ENCODE measurements at regions not wholly inside any gene's neighbourhood (a gene's known extent, or its start where the extent isn't known, plus 50 kb on each side); places are given as distances from the start of the nearest gene placed in this dataset.

GRCh38 chr11:80083531-80083951, 642.7 kb upstream of the TENM4 start (continued):
- TF ChIP-seq ZNF761 (CRISPR knock-in tag; conservative IDR thresholded peaks at IDR 0.05) (no peak), ZSCAN29 (CRISPR knock-in tag; conservative IDR thresholded peaks at IDR 0.05) (no peak), ZNF512 (CRISPR knock-in tag; IDR thresholded peaks at IDR 0.05) (no peak), SMAD9 (CRISPR knock-in tag; IDR thresholded peaks at IDR 0.05) (no peak)

DNA sequence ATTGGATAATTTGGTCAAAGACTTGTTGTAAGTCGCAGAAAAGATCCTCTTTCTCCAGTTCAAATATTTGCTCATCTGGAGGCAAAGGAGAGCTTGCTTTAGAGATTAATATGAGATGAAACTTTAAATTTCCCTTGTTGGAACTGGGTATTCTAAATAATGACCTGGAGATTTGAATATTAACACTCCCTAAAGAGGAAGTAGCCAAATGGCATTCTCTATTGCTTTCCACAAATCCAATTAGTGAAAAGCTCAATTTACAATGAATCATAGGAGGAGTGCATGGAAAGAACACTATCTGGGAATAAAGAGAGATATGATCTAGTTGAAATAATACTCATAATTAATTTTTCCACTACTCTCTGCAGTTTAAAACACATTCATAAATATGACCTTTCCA, 641.6 kb upstream of the TENM4 start:
- Histone ChIP-seq H4K20me1 (ENCODE audit: insufficient read depth, low read length) (no peaks in the 10 kb centered on the region), H3K9ac (ENCODE audit: insufficient read depth, low read depth, low read length) (no peak overlapping the region), H3K4me3 (replicated peaks in 1 of 3; ENCODE audit: insufficient read depth in 1 of 3, low read depth in 2 of 3, low read length in 3 of 3) (no peak overlapping the region), H3K9me3 (ENCODE audit: low read length) (no peaks in the 10 kb centered on the region), H2AFZ (ENCODE audit: low read length) (no peak overlapping the region), H3K27ac (ENCODE audit: extremely low read length, insufficient read depth, low read length) (no peak overlapping the region), H3K79me2 (ENCODE audit: insufficient read depth, low read length) (no peaks in the 10 kb centered on the region), H3K27me3 (ENCODE audit: control insufficient read depth in 1 of 2, insufficient read depth in 2 of 2, low read length in 2 of 2) (no peaks in the 10 kb centered on the region), H3K4me2 (ENCODE audit: low read depth, low read length) (no peak overlapping the region), H3K36me3 (replicated peaks in 1 of 2; ENCODE audit: control insufficient read depth in 1 of 2, insufficient read depth in 2 of 2, low read length in 2 of 2) (no peaks in the 10 kb centered on the region), H3K4me1 (ENCODE audit: insufficient read depth, low read length) (no peaks in the 10 kb centered on the region)
- WGBS (ENCODE audit: low lambda C conversion rate), result 4% methylated on average over 1 of the region's 1 CpG
- POLR2A ChIA-PET, result no interaction called here
- intact Hi-C loops (cut with micrococcal nuclease; ENCODE audit: unreplicated experiment) (no loop called here), in situ Hi-C loops (cut with HindIII; ENCODE audit: extremely low pct_ligation_motif_present, low pct_unique_long_range_greater_than_20kb) (no loop called here)
- no peak for ATAC-seq
- no peak for FAIRE-seq
- BruUV-seq (replicated peaks), result no TSS peak
- CTCF ChIA-PET (ENCODE audit: low intra/inter-chr PET ratio, low total read pairs), result no interaction called here
- no peak for DNase-seq (ENCODE audit: low spot score)
- TF ChIP-seq ZNF598 (CRISPR knock-in tag; IDR thresholded peaks at IDR 0.05; ENCODE audit: borderline replicate concordance) (no peak), MLXIP (CRISPR knock-in tag; IDR thresholded peaks at IDR 0.05; ENCODE audit: borderline replicate concordance) (no peak), TAF15 (IDR thresholded peaks at IDR 0.05; ENCODE audit: low read depth, low read length, poor library complexity, severe bottlenecking) (no peak), SRY (CRISPR knock-in tag; IDR thresholded peaks at IDR 0.05) (no peak), CREB1 (IDR thresholded peaks at IDR 0.05) (no peak), CREB1 (CRISPR knock-in tag; IDR thresholded peaks at IDR 0.05) (no peak), ZKSCAN1 (IDR thresholded peaks at IDR 0.05; ENCODE audit: low read length) (no peak), ZNF513 (CRISPR knock-in tag; conservative IDR thresholded peaks at IDR 0.05) (no peak), ESRRA (CRISPR knock-in tag; IDR thresholded peaks at IDR 0.05; ENCODE audit: low read depth) (no peak)
- TF ChIP-seq, protein P1, sequence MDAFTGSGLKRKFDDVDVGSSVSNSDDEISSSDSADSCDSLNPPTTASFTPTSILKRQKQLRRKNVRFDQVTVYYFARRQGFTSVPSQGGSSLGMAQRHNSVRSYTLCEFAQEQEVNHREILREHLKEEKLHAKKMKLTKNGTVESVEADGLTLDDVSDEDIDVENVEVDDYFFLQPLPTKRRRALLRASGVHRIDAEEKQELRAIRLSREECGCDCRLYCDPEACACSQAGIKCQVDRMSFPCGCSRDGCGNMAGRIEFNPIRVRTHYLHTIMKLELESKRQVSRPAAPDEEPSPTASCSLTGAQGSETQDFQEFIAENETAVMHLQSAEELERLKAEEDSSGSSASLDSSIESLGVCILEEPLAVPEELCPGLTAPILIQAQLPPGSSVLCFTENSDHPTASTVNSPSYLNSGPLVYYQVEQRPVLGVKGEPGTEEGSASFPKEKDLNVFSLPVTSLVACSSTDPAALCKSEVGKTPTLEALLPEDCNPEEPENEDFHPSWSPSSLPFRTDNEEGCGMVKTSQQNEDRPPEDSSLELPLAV (CRISPR knock-in tag; conservative IDR thresholded peaks at IDR 0.05; ENCODE audit: low read depth), result no peak
